ENCODE measurements at regions not wholly inside any gene's neighbourhood (a gene's known extent, or its start where the extent isn't known, plus 50 kb on each side); places are given as distances from the start of the nearest gene placed in this dataset.

GRCh38 chr3:20343790-20344189 lies 157.8 kb upstream of the SGO1 start:
- no peak for TF ChIP-seq EZH2 (IDR thresholded peaks at IDR 0.05; ENCODE audit: insufficient read depth, poor library complexity, severe bottlenecking)
- no peak for TF ChIP-seq EZH2phosphoT487 (IDR thresholded peaks at IDR 0.05; ENCODE audit: insufficient read depth, low read depth)
